Gastroesophageal sphincter (tissue), 3 donors: ENCODE measurements at regions not wholly inside any gene's neighbourhood (a gene's known extent, or its start where the extent isn't known, plus 50 kb on each side); places are given as distances from the start of the nearest gene placed in this dataset.

Source experiments
- EP300 ChIP-seq: sonication (generic); formaldehyde crosslinking; IDR thresholded peaks from one replicate; pipeline ENCODE4 v1.6.1; 2017; ENCODE audit warnings: antibody characterized with exemption, mild to moderate bottlenecking
- POLR2A ChIP-seq, 2 donors: fragments of 450-650 bp; IDR thresholded peaks; one replicate each; pipeline ENCODE4 v1.6.1; 2017; ENCODE audit warnings: antibody characterized with exemption in 2 of 2, mild to moderate bottlenecking in 2 of 2, moderate library complexity in 1 of 2
- POLR2AphosphoS5 ChIP-seq: sonication (generic); formaldehyde crosslinking; IDR thresholded peaks from one replicate; pipeline ENCODE4 v1.6.1; 2017; ENCODE audit warnings: antibody characterized with exemption
- TF ChIP-seq, protein P1 (sequence below), 4 experiments: fragments of 200-600 bp in 2 of 4; fragments of 450-650 bp in 2 of 4; sonication (generic) in 1 of 4; IDR thresholded peaks; one replicate each; pipeline ENCODE4 v1.5.1; 2017 to 2019; ENCODE audit warnings: antibody characterized with exemption in 4 of 4, mild to moderate bottlenecking in 2 of 4, moderate library complexity in 2 of 4

DNA sequence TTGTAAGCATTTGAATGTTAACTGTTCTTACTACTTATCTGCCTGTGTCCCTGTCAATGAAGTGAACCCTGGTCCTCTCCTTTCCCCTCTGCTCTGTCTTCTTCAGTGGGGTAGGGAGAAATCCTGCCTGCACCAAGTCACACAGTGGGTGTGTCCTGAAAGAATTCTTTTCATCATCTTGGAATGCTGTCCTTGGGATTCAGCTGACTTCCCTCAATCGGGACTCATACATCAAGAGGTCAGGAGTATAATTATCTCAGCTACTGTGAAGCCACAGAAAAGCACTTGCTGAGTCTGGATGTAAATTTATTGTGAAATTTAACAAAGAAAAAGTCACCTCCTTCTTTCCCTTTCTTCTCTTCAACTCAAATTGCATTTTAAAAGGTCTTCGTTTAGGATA lies 328.5 kb downstream of the SOX4 start:
- TF ChIP-seq, protein P1, sequence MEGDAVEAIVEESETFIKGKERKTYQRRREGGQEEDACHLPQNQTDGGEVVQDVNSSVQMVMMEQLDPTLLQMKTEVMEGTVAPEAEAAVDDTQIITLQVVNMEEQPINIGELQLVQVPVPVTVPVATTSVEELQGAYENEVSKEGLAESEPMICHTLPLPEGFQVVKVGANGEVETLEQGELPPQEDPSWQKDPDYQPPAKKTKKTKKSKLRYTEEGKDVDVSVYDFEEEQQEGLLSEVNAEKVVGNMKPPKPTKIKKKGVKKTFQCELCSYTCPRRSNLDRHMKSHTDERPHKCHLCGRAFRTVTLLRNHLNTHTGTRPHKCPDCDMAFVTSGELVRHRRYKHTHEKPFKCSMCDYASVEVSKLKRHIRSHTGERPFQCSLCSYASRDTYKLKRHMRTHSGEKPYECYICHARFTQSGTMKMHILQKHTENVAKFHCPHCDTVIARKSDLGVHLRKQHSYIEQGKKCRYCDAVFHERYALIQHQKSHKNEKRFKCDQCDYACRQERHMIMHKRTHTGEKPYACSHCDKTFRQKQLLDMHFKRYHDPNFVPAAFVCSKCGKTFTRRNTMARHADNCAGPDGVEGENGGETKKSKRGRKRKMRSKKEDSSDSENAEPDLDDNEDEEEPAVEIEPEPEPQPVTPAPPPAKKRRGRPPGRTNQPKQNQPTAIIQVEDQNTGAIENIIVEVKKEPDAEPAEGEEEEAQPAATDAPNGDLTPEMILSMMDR (IDR thresholded peaks at IDR 0.05), result no peak
- TF ChIP-seq POLR2AphosphoS5 (no peak), POLR2A (IDR thresholded peaks at IDR 0.05) (no peak), EP300 (no peak)
